Breast epithelium (tissue), 3 donors: ENCODE measurements at regions not wholly inside any gene's neighbourhood (a gene's known extent, or its start where the extent isn't known, plus 50 kb on each side); places are given as distances from the start of the nearest gene placed in this dataset.

Source experiments
- POLR2AphosphoS5 ChIP-seq, 3 donors: sonication (generic); formaldehyde crosslinking; IDR thresholded peaks; one replicate each; pipeline ENCODE4 v1.6.1; 2017; ENCODE audit warnings: antibody characterized with exemption in 3 of 3
- TF ChIP-seq, protein P1 (sequence below), 3 donors: fragments of 450-650 bp; IDR thresholded peaks; one replicate each; pipeline ENCODE4 v1.5.1; 2016 to 2017; ENCODE audit warnings: antibody characterized with exemption in 3 of 3, mild to moderate bottlenecking in 3 of 3, moderate library complexity in 3 of 3

- no peak for TF ChIP-seq POLR2AphosphoS5 (IDR thresholded peaks at IDR 0.05)
- TF ChIP-seq, protein P1, sequence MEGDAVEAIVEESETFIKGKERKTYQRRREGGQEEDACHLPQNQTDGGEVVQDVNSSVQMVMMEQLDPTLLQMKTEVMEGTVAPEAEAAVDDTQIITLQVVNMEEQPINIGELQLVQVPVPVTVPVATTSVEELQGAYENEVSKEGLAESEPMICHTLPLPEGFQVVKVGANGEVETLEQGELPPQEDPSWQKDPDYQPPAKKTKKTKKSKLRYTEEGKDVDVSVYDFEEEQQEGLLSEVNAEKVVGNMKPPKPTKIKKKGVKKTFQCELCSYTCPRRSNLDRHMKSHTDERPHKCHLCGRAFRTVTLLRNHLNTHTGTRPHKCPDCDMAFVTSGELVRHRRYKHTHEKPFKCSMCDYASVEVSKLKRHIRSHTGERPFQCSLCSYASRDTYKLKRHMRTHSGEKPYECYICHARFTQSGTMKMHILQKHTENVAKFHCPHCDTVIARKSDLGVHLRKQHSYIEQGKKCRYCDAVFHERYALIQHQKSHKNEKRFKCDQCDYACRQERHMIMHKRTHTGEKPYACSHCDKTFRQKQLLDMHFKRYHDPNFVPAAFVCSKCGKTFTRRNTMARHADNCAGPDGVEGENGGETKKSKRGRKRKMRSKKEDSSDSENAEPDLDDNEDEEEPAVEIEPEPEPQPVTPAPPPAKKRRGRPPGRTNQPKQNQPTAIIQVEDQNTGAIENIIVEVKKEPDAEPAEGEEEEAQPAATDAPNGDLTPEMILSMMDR (IDR thresholded peaks at IDR 0.05): no peak
These were observed 296.2 kb upstream of the SPRED2 start for GRCh38 chr2:65728477-65729180.
